ENCODE measurements at regions not wholly inside any gene's neighbourhood (a gene's known extent, or its start where the extent isn't known, plus 50 kb on each side); places are given as distances from the start of the nearest gene placed in this dataset.
A peak's percentile ranks its signal among the peaks of the same experiment; 100 is the strongest.

GRCh38 chr2:103285354-103285753 is 523.5 kb downstream of the TMEM182 start:
- 67 to 71% methylated on average over 3 of the region's 3 CpGs for WGBS, 2 donors
- H3K27me3 ChIP-seq: peaks cover 0 to 13% (median 0%) of the 10 kb centered on the region in 7 donors
- H3K36me3 ChIP-seq: no peaks in the 10 kb centered on the region
- TF ChIP-seq, protein P1, sequence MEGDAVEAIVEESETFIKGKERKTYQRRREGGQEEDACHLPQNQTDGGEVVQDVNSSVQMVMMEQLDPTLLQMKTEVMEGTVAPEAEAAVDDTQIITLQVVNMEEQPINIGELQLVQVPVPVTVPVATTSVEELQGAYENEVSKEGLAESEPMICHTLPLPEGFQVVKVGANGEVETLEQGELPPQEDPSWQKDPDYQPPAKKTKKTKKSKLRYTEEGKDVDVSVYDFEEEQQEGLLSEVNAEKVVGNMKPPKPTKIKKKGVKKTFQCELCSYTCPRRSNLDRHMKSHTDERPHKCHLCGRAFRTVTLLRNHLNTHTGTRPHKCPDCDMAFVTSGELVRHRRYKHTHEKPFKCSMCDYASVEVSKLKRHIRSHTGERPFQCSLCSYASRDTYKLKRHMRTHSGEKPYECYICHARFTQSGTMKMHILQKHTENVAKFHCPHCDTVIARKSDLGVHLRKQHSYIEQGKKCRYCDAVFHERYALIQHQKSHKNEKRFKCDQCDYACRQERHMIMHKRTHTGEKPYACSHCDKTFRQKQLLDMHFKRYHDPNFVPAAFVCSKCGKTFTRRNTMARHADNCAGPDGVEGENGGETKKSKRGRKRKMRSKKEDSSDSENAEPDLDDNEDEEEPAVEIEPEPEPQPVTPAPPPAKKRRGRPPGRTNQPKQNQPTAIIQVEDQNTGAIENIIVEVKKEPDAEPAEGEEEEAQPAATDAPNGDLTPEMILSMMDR (IDR thresholded peaks at IDR 0.05): no peak
- H3K4me1 ChIP-seq: no peaks in the 10 kb centered on the region
- no peaks in the 10 kb centered on the region for H3K9me3 ChIP-seq
- H3K27ac ChIP-seq: no peak overlapping the region
- intact Hi-C loops (cut with DNase I): no loop called here
- ATAC-seq: no peak
- no peak for DNase-seq
- no peak overlapping the region for H3K4me3 ChIP-seq

DNA sequence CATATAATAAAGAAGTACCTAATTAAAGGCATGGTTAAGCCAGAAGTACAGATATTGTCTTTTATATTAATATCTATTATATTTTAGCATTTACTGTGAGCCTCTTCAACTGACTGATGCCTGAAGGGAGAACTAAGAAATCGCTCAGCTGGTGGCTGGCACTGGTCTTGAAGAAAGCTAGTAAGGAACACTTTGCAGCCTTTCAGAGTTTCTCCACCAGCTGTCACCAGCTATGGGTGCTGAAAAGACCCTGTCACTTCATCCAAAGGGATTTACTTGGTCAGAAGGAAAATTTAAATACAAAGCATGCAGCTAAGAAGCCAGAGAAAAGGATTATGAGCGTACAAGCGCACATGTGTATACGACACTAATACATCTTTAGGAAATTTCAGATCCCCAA is 525.9 kb downstream of the TMEM182 start:
- Histone ChIP-seq H3K27me3 (peaks cover 0 to 16% (median under 1%) of the 10 kb centered on the region in 7 donors), H3K36me3 (no peaks in the 10 kb centered on the region), H3K9me3 (no peaks in the 10 kb centered on the region), H3K4me3 (no peak overlapping the region), H3K27ac (no peak overlapping the region), H3K4me1 (no peaks in the 10 kb centered on the region)
- intact Hi-C loops (cut with DNase I): no loop called here
- TF ChIP-seq, protein P1 (IDR thresholded peaks at IDR 0.05): no peak
- WGBS, 2 donors: 78 to 80% methylated on average over 4 of the region's 4 CpGs
- ATAC-seq: no peak
- DNase-seq: no peak

GRCh38 chr2:103288696-103289095 is 526.9 kb downstream of the TMEM182 start:
- no peaks in the 10 kb centered on the region for H3K36me3 ChIP-seq
- peaks cover 0 to 25% (median 4%) of the 10 kb centered on the region in 7 donors for H3K27me3 ChIP-seq
- H3K4me3 ChIP-seq: no peak overlapping the region
- no peak overlapping the region for H3K27ac ChIP-seq
- no peaks in the 10 kb centered on the region for H3K4me1 ChIP-seq
- ATAC-seq (no peak), DNase-seq (no peak)
- intact Hi-C loops (cut with DNase I): no loop called here
- TF ChIP-seq, protein P1 (IDR thresholded peaks at IDR 0.05): no peak
- WGBS, 2 donors: 60 to 61% methylated on average over 5 of the region's 5 CpGs
- no peaks in the 10 kb centered on the region for H3K9me3 ChIP-seq

GRCh38 chr2:103289105-103289725 is 527.4 kb downstream of the TMEM182 start:
- no peak for DNase-seq
- 28 to 29% methylated on average over 5 of the region's 5 CpGs for WGBS, 2 donors
- intact Hi-C loops (cut with DNase I): no loop called here
- H3K9me3 ChIP-seq: no peaks in the 10 kb centered on the region
- H3K27me3 ChIP-seq: peaks cover 0 to 28% (median 4%) of the 10 kb centered on the region in 7 donors
- H3K4me1 ChIP-seq: no peaks in the 10 kb centered on the region
- no peak overlapping the region for H3K4me3 ChIP-seq
- no peaks in the 10 kb centered on the region for H3K36me3 ChIP-seq
- ATAC-seq: no peak
- H3K27ac ChIP-seq: no peak overlapping the region
- TF ChIP-seq, protein P1 (IDR thresholded peaks at IDR 0.05): peak in 1 of 9 donors; percentile 6
